Ishikawa (cell line): ENCODE measurements at regions not wholly inside any gene's neighbourhood (a gene's known extent, or its start where the extent isn't known, plus 50 kb on each side); places are given as distances from the start of the nearest gene placed in this dataset.

Source experiments
- CEBPB ChIP-seq: IDR thresholded peaks from 2 replicates; pipeline ENCODE4 v1.6.1; 2012
- CREB1 ChIP-seq: IDR thresholded peaks from 2 replicates; pipeline ENCODE4 v1.6.1; 2012; ENCODE audit warnings: low read depth
- EGR1 ChIP-seq: IDR thresholded peaks from 2 replicates; pipeline ENCODE4 v1.6.1; 2012
- EP300 ChIP-seq: IDR thresholded peaks from 2 replicates; pipeline ENCODE4 v1.6.1; 2012; ENCODE audit warnings: borderline replicate concordance
- FOXM1 ChIP-seq: IDR thresholded peaks from 2 replicates; pipeline ENCODE4 v1.6.1; 2012; ENCODE audit warnings: low read depth, borderline replicate concordance
- MAX ChIP-seq: IDR thresholded peaks from 2 replicates; pipeline ENCODE4 v1.6.1; 2012
- NFIC ChIP-seq: IDR thresholded peaks from 2 replicates; pipeline ENCODE4 v1.6.1; 2012
- RAD21 ChIP-seq: IDR thresholded peaks from 2 replicates; pipeline ENCODE4 v1.6.1; 2012; ENCODE audit warnings: low read depth
- REST ChIP-seq: IDR thresholded peaks from 2 replicates; pipeline ENCODE4 v1.6.1; 2012; ENCODE audit warnings: low read depth, mild to moderate bottlenecking
- TAF1 ChIP-seq: IDR thresholded peaks from 2 replicates; pipeline ENCODE4 v1.6.1; 2012; ENCODE audit warnings: low read depth, mild to moderate bottlenecking
- TCF12 ChIP-seq: IDR thresholded peaks from 2 replicates; pipeline ENCODE4 v1.6.1; 2012; ENCODE audit warnings: low read depth
- TEAD4 ChIP-seq: IDR thresholded peaks from 2 replicates; pipeline ENCODE4 v1.6.1; 2012
- USF1 ChIP-seq: IDR thresholded peaks from 2 replicates; pipeline ENCODE4 v1.6.1; 2012
- YY1 ChIP-seq: IDR thresholded peaks from 2 replicates; pipeline ENCODE4 v1.6.1; 2012; ENCODE audit warnings: low read depth
- ZBTB7A ChIP-seq: IDR thresholded peaks from 2 replicates; pipeline ENCODE4 v1.6.1; 2012; ENCODE audit warnings: low read depth

- TF ChIP-seq ZBTB7A (no peak), TAF1 (no peak), FOXM1 (no peak)
Measured at GRCh38 chr7:42740408-42740807, 171.5 kb downstream of the C7orf25 start.

GRCh38 chr7:42739638-42740037, 172.2 kb downstream of the C7orf25 start:
- TF ChIP-seq EGR1: no peak

GRCh38 chr7:42736931-42737330, 174.9 kb downstream of the C7orf25 start:
- TF ChIP-seq REST: no peak

- TF ChIP-seq TCF12: no peak
Measured at GRCh38 chr7:42735081-42735480, 176.8 kb downstream of the C7orf25 start.

GRCh38 chr7:42734568-42734967, 177.3 kb downstream of the C7orf25 start:
- no peak for TF ChIP-seq ZBTB7A
- TF ChIP-seq TAF1: no peak
- no peak for TF ChIP-seq CEBPB
- no peak for TF ChIP-seq YY1
- no peak for TF ChIP-seq REST
- no peak for TF ChIP-seq TEAD4
- no peak for TF ChIP-seq USF1
- TF ChIP-seq TCF12: no peak

GRCh38 chr7:42733040-42733439, 178.8 kb downstream of the C7orf25 start:
- no peak for TF ChIP-seq CEBPB
- TF ChIP-seq TEAD4: no peak
- TF ChIP-seq YY1: no peak
- no peak for TF ChIP-seq TCF12
- TF ChIP-seq ZBTB7A: no peak
- no peak for TF ChIP-seq TAF1
- no peak for TF ChIP-seq CREB1
- TF ChIP-seq FOXM1: no peak
- TF ChIP-seq REST: no peak
- TF ChIP-seq NFIC: no peak
- TF ChIP-seq EP300: no peak
- no peak for TF ChIP-seq RAD21
- no peak for TF ChIP-seq USF1
- TF ChIP-seq EGR1: no peak
- TF ChIP-seq MAX: no peak

- TF ChIP-seq EP300 (no peak), YY1 (no peak), CREB1 (no peak), USF1 (no peak), MAX (no peak), RAD21 (no peak), FOXM1 (no peak)
Measured at GRCh38 chr7:42730586-42730985, 181.3 kb downstream of the C7orf25 start.
